Brain microvascular endothelial cell (primary cell): ENCODE measurements at regions not wholly inside any gene's neighbourhood (a gene's known extent, or its start where the extent isn't known, plus 50 kb on each side); places are given as distances from the start of the nearest gene placed in this dataset.

Source experiments
- DNase-seq: peaks from one replicate; pipeline ENCODE4 v3.0.0-alpha.2; 2020
- H3K27ac ChIP-seq: fragments of 250-450 bp; sonication (Bioruptor Pico); 2 replicates; pipeline ENCODE4 v1.5.1; 2020; ENCODE audit warnings: mild to moderate bottlenecking, moderate library complexity
- H3K27me3 ChIP-seq: fragments of 250-450 bp; sonication (Bioruptor Pico); replicated peaks from 2 replicates; pipeline ENCODE4 v1.5.1; 2020; ENCODE audit warnings: mild to moderate bottlenecking
- H3K36me3 ChIP-seq: fragments of 250-450 bp; sonication (Bioruptor Pico); replicated peaks from 2 replicates; pipeline ENCODE4 v1.5.1; 2020; ENCODE audit warnings: mild to moderate bottlenecking
- H3K4me3 ChIP-seq: 2 replicates; pipeline ENCODE4 v1.5.1; 2011; ENCODE audit warnings: low read depth, mild to moderate bottlenecking, control low read depth, low read length, moderate library complexity
- CTCF ChIP-seq: IDR thresholded peaks from 2 replicates; pipeline ENCODE4 v1.5.1; 2011; ENCODE audit warnings: low read depth, mild to moderate bottlenecking, moderate library complexity, low read length, control low read depth, inconsistent platforms; ENCODE audit errors: missing control alignments
- in situ Hi-C: cut with HindIII; loops from 2 replicates; pipeline ENCODE4 v1.10.0; 2017; ENCODE audit warnings: low sequenced_read_pairs, low pct_ligation_motif_present

GRCh38 chr1:2912424-2913061 is 108.7 kb upstream of the ACTRT2 start:
- no peak overlapping the region for H3K27ac ChIP-seq
- DNase-seq = no peak
- TF ChIP-seq CTCF = no peak
- H3K27me3 ChIP-seq = no peaks in the 10 kb centered on the region
- no peaks in the 10 kb centered on the region for H3K36me3 ChIP-seq
- no peak overlapping the region for H3K4me3 ChIP-seq
- in situ Hi-C loops = no loop called here

GRCh38 chr1:2913091-2913490 is 108.2 kb upstream of the ACTRT2 start:
- H3K36me3 ChIP-seq = no peaks in the 10 kb centered on the region
- no peak for TF ChIP-seq CTCF
- H3K27me3 ChIP-seq = no peaks in the 10 kb centered on the region
- no peak overlapping the region for H3K4me3 ChIP-seq
- H3K27ac ChIP-seq = no peak overlapping the region
- in situ Hi-C loops = no loop called here
- DNase-seq = no peak

- TF ChIP-seq CTCF = no peak
- H3K4me3 ChIP-seq = no peak overlapping the region
- H3K27me3 ChIP-seq = no peaks in the 10 kb centered on the region
- H3K36me3 ChIP-seq = no peaks in the 10 kb centered on the region
- no peak overlapping the region for H3K27ac ChIP-seq
- in situ Hi-C loops = no loop called here
- no peak for DNase-seq
These were observed 106.6 kb upstream of the ACTRT2 start for GRCh38 chr1:2914702-2915101.

- H3K27ac ChIP-seq = no peak overlapping the region
- no peaks in the 10 kb centered on the region for H3K36me3 ChIP-seq
- no peak for TF ChIP-seq CTCF
- no peak overlapping the region for H3K4me3 ChIP-seq
- no peaks in the 10 kb centered on the region for H3K27me3 ChIP-seq
- DNase-seq = no peak
- in situ Hi-C loops = no loop called here
These were observed 105.1 kb upstream of the ACTRT2 start for GRCh38 chr1:2916153-2916552.

- Histone ChIP-seq H3K36me3 (no peaks in the 10 kb centered on the region), H3K27me3 (no peaks in the 10 kb centered on the region), H3K4me3 (no peak overlapping the region), H3K27ac (no peak overlapping the region)
- TF ChIP-seq CTCF = no peak
- in situ Hi-C loops = no loop called here
- no peak for DNase-seq
These were observed 104.6 kb upstream of the ACTRT2 start for GRCh38 chr1:2916706-2917105.

GRCh38 chr1:2917284-2917683 is 104.0 kb upstream of the ACTRT2 start:
- TF ChIP-seq CTCF = no peak
- H3K36me3 ChIP-seq = no peaks in the 10 kb centered on the region
- no peak overlapping the region for H3K27ac ChIP-seq
- DNase-seq = no peak
- in situ Hi-C loops = no loop called here
- H3K4me3 ChIP-seq = no peak overlapping the region
- no peaks in the 10 kb centered on the region for H3K27me3 ChIP-seq
